GM21723 (cell line): ENCODE measurements at regions not wholly inside any gene's neighbourhood (a gene's known extent, or its start where the extent isn't known, plus 50 kb on each side); places are given as distances from the start of the nearest gene placed in this dataset.

Experiments
- ATAC-seq: cut with Tn5 transposase; IDR thresholded peaks from one replicate; pipeline ENCODE4 v1.9.1; 2021; ENCODE audit warnings: mild to moderate bottlenecking, moderate library complexity; ENCODE audit not compliant: unreplicated experiment

GRCh38 chr16:49128740-49129139 lies 152.9 kb downstream of the CBLN1 start:
- no peak for ATAC-seq

- ATAC-seq: no peak
Measured at GRCh38 chr16:49127103-49127502, 154.5 kb downstream of the CBLN1 start.

GRCh38 chr16:49121636-49122035 lies 160.0 kb downstream of the CBLN1 start:
- ATAC-seq: no peak

GRCh38 chr16:49120631-49121030 lies 161.0 kb downstream of the CBLN1 start:
- no peak for ATAC-seq

- ATAC-seq: no peak
Measured at GRCh38 chr16:49116873-49117272, 164.8 kb downstream of the CBLN1 start.

- no peak for ATAC-seq
Measured at GRCh38 chr16:49115956-49116355, 165.7 kb downstream of the CBLN1 start.

GRCh38 chr16:49112754-49113153 lies 168.9 kb downstream of the CBLN1 start:
- no peak for ATAC-seq

GRCh38 chr16:49111351-49111750 lies 170.3 kb downstream of the CBLN1 start:
- ATAC-seq: no peak

- ATAC-seq: no peak
Measured at GRCh38 chr16:49108611-49109010, 173.0 kb downstream of the CBLN1 start.

GRCh38 chr16:49103298-49103697 lies 178.3 kb downstream of the CBLN1 start:
- ATAC-seq: no peak

GRCh38 chr16:49101997-49102396 lies 179.6 kb downstream of the CBLN1 start:
- ATAC-seq: no peak

- no peak for ATAC-seq
Measured at GRCh38 chr16:49100366-49100765, 181.3 kb downstream of the CBLN1 start.

GRCh38 chr16:49097964-49098363 lies 183.7 kb downstream of the CBLN1 start:
- ATAC-seq: no peak

GRCh38 chr16:49096176-49096945 lies 185.3 kb downstream of the CBLN1 start:
- ATAC-seq: no peak

GRCh38 chr16:49095539-49095938 lies 186.1 kb downstream of the CBLN1 start:
- no peak for ATAC-seq

- no peak for ATAC-seq
Measured at GRCh38 chr16:49094471-49094870, 187.2 kb downstream of the CBLN1 start.

GRCh38 chr16:49093939-49094338 lies 187.7 kb downstream of the CBLN1 start:
- no peak for ATAC-seq

GRCh38 chr16:49092704-49093103 lies 188.9 kb downstream of the CBLN1 start:
- no peak for ATAC-seq

GRCh38 chr16:49089533-49089932 lies 192.1 kb downstream of the CBLN1 start:
- no peak for ATAC-seq

- no peak for ATAC-seq
Measured at GRCh38 chr16:49089039-49089438, 192.6 kb downstream of the CBLN1 start.

- ATAC-seq: no peak
Measured at GRCh38 chr16:49085686-49086085, 196.0 kb downstream of the CBLN1 start.

GRCh38 chr16:49084628-49085390 lies 196.8 kb downstream of the CBLN1 start:
- no peak for ATAC-seq
